T-cell (primary cell): ENCODE measurements at regions not wholly inside any gene's neighbourhood (a gene's known extent, or its start where the extent isn't known, plus 50 kb on each side); places are given as distances from the start of the nearest gene placed in this dataset.

ENCODE experiments used
- ATAC-seq, 4 experiments: fragments of 200-7000 bp in 3 of 4; fragments of 150-1000 bp in 1 of 4; cut with Tn5 transposase; replicated peaks in 1 of 4; 1 replicate in 3 of 4; 2 replicates in 1 of 4; pipeline ENCODE4 v1.10.0; 2021; ENCODE audit warnings: moderate library complexity in 3 of 4, mild to moderate bottlenecking in 2 of 4, moderate number of reproducible peaks in 1 of 4
- CTCF ChIA-PET, 2 donors: fragments of 300-600 bp; sonication (Branson Sonifier 250); formaldehyde crosslinking; loops; one replicate each; lab custom pipeline; 2022; ENCODE audit warnings: antibody characterized with exemption in 2 of 2; lab: Charles Lee
- POLR2A ChIA-PET, 2 donors: fragments of 300-600 bp; sonication (Branson Sonifier 250); formaldehyde crosslinking; loops; one replicate each; lab custom pipeline; 2022; ENCODE audit warnings: antibody characterized with exemption in 2 of 2; lab: Charles Lee
- DNase-seq, 35 experiments: peaks; one replicate each; pipeline versions ENCODE4 v3.0.0 to v3.0.0-alpha.2; 2013 to 2023
- H3K27ac ChIP-seq: one replicate; pipeline ENCODE4 v1.5.1; 2013; ENCODE audit warnings: low read length
- H3K27me3 ChIP-seq, 2 experiments: replicated peaks in 1 of 2; 1 replicate in 1 of 2; 2 replicates in 1 of 2; pipeline versions ENCODE4 v1.6.1 to v1.7.0; 2013; ENCODE audit warnings: low read length in 1 of 2, mixed read lengths in 1 of 2; ENCODE audit not compliant: control insufficient read depth in 2 of 2, insufficient read depth in 2 of 2; ENCODE audit errors: extremely low read depth in 1 of 2
- H3K36me3 ChIP-seq, 2 donors: 1 replicate in 1 of 2; 2 replicates in 1 of 2; pipeline versions ENCODE4 v1.6.1 to v1.7.0; 2013; ENCODE audit warnings: low read length in 1 of 2; ENCODE audit not compliant: control insufficient read depth in 2 of 2, insufficient read depth in 1 of 2; ENCODE audit errors: extremely low read depth in 1 of 2
- H3K4me1 ChIP-seq, 2 experiments: 1 replicate in 1 of 2; 2 replicates in 1 of 2; pipeline versions ENCODE4 v1.6.1 to v1.7.0; 2013; ENCODE audit warnings: low read length in 2 of 2, mixed read lengths in 1 of 2; ENCODE audit not compliant: insufficient read depth in 2 of 2, control insufficient read depth in 1 of 2; ENCODE audit errors: extremely low read depth in 1 of 2
- H3K4me3 ChIP-seq, 2 donors: 1 replicate in 1 of 2; 2 replicates in 1 of 2; pipeline versions ENCODE4 v1.5.1 to v1.7.0; 2013; ENCODE audit warnings: mild to moderate bottlenecking in 2 of 2, low read length in 1 of 2, moderate library complexity in 1 of 2; ENCODE audit not compliant: control insufficient read depth in 1 of 2; ENCODE audit errors: extremely low read depth in 1 of 2
- H3K9me3 ChIP-seq: 2 replicates; pipeline ENCODE4 v1.7.0; 2013
- H3K27ac Mint-ChIP-seq, 2 donors: one replicate each; pipeline ENCODE4 v1.8.0; 2020 to 2021; ENCODE audit warnings: mild to moderate bottlenecking in 2 of 2, mixed read lengths in 2 of 2
- H3K27me3 Mint-ChIP-seq, 2 donors: one replicate each; pipeline ENCODE4 v1.8.0; 2021 to 2022; ENCODE audit warnings: mixed read lengths in 2 of 2
- H3K36me3 Mint-ChIP-seq: one replicate; pipeline ENCODE4 v1.8.0; 2021; ENCODE audit warnings: mixed read lengths
- H3K4me1 Mint-ChIP-seq, 3 donors: one replicate each; pipeline ENCODE4 v1.8.0; 2020 to 2022; ENCODE audit warnings: mixed read lengths in 3 of 3, mild to moderate bottlenecking in 1 of 3
- H3K4me3 Mint-ChIP-seq, 3 donors: one replicate each; pipeline ENCODE4 v1.8.0; 2020 to 2022; ENCODE audit warnings: mild to moderate bottlenecking in 3 of 3, mixed read lengths in 3 of 3, moderate library complexity in 3 of 3
- H3K9me3 Mint-ChIP-seq, 3 donors: one replicate each; pipeline ENCODE4 v1.8.0; 2020 to 2022; ENCODE audit warnings: mixed read lengths in 3 of 3
- WGBS: methylation state at CpG from one replicate; pipeline ENCODE4 v1.1.5; 2013; ENCODE audit warnings: missing lambda C conversion rate; ENCODE audit not compliant: insufficient coverage; 5-methylcytosine and 5-hydroxymethylcytosine counted together

DNA sequence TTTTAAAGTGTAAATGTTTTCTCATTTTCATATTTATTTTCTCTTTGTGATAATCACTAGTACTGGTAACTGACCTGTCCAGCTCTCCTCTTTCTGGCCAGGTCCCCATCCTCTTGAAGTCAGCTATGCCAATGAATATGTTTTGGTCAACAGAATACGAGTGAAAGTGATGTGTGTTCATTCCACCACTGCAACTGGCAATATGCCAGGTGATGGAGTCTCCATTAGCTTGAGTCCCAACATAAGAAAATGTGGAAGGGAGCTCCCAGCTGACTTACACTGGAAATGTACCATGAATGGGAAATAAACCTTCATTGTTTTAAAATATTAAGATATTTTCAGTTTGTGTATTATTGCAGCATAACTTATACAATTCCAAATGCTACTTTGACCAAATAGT, 75.8 kb downstream of the CCDC34 start:
- Histone ChIP-seq H3K9me3 (no peaks in the 10 kb centered on the region), H3K36me3 (no peaks in the 10 kb centered on the region), H3K27ac (no peak overlapping the region), H3K4me1 (no peaks in the 10 kb centered on the region), H3K4me3 (no peak overlapping the region), H3K27me3 (no peaks in the 10 kb centered on the region)
- H3K27me3 Mint-ChIP-seq, result peaks cover 0 to 3% of the 10 kb centered on the region in 2 donors
- peaks cover 17 to 20% (median 20%) of the 10 kb centered on the region in 3 donors for H3K9me3 Mint-ChIP-seq
- no peak overlapping the region for H3K4me3 Mint-ChIP-seq
- ChIA-PET POLR2A (interaction anchor here in 1 of 2 donors (0.6 kb wide), 1 partner anchor 15 kb away, joined by 3 read pairs; no protein-coding TSS in a partner anchor), CTCF (no interaction called here)
- WGBS, result 60% methylated on average over 1 of the region's 1 CpG
- H3K36me3 Mint-ChIP-seq, result no peaks in the 10 kb centered on the region
- H3K27ac Mint-ChIP-seq, result no peak overlapping the region
- no peaks in the 10 kb centered on the region for H3K4me1 Mint-ChIP-seq
- DNase-seq (no peak), ATAC-seq (no peak)

DNA sequence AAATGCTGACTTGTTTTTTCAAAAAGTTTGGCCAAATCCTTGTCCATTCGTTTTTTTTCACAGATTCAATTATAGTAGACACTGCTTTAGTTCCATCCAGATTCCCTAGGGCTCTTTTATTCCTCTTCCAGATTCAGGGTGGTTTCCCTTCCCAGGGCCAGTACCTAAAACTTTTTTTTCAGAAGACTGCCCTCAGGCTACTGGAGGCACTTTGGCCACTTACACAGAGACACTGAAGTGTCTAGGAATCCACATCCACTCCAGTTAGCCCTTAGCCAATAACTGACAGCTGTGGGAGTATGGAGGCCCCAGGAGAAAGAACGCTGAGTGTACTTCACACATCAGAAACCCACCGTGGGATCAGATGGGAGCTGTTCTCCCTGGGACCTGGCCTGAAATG, 77.3 kb downstream of the CCDC34 start:
- Mint-ChIP-seq H3K27me3 (peaks cover 0 to 2% of the 10 kb centered on the region in 2 donors), H3K9me3 (peaks cover 4 to 8% (median 8%) of the 10 kb centered on the region in 3 donors), H3K4me1 (no peaks in the 10 kb centered on the region), H3K4me3 (no peak overlapping the region), H3K27ac (no peak overlapping the region), H3K36me3 (no peaks in the 10 kb centered on the region)
- WGBS, result 43% methylated on average over 1 of the region's 3 CpGs
- DNase-seq (no peak), ATAC-seq (no peak)
- H3K4me1 ChIP-seq, result no peaks in the 10 kb centered on the region
- H3K9me3 ChIP-seq, result no peaks in the 10 kb centered on the region
- no peaks in the 10 kb centered on the region for H3K27me3 ChIP-seq
- ChIA-PET CTCF (no interaction called here), POLR2A (no interaction called here)
- H3K36me3 ChIP-seq, result no peaks in the 10 kb centered on the region
- no peak overlapping the region for H3K4me3 ChIP-seq
- H3K27ac ChIP-seq, result no peak overlapping the region

DNA sequence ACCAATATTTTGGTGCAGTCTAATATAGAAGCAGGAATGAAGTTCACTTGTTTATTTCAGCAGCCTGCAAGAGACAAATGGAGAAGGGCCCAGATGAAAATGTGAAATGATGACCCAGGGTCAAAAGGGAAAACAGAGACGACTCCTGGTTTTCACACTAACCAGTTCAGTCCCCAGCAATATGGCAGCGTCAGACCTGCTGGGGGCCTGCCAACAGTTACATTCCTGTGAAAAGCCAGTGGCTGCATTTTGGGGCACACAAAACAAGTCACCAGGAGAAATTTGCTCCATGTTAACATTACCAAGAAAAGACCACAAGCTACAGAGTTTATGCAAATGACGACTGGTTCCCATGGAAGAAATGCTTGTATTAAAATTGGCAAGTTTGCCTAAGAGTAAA, 80.2 kb downstream of the CCDC34 start:
- Mint-ChIP-seq H3K27ac (no peak overlapping the region), H3K27me3 (peaks cover 4 to 10% of the 10 kb centered on the region in 2 donors), H3K9me3 (no peaks in the 10 kb centered on the region), H3K4me3 (no peak overlapping the region), H3K36me3 (no peaks in the 10 kb centered on the region), H3K4me1 (no peaks in the 10 kb centered on the region)
- no peak overlapping the region for H3K4me3 ChIP-seq
- no peaks in the 10 kb centered on the region for H3K27me3 ChIP-seq
- H3K27ac ChIP-seq, result no peak overlapping the region
- 63% methylated on average over 1 of the region's 3 CpGs for WGBS
- no peaks in the 10 kb centered on the region for H3K9me3 ChIP-seq
- POLR2A ChIA-PET, result no interaction called here
- H3K36me3 ChIP-seq, result no peaks in the 10 kb centered on the region
- no peaks in the 10 kb centered on the region for H3K4me1 ChIP-seq
- DNase-seq (no peak), ATAC-seq (no peak)
- CTCF ChIA-PET, result no interaction called here

DNA sequence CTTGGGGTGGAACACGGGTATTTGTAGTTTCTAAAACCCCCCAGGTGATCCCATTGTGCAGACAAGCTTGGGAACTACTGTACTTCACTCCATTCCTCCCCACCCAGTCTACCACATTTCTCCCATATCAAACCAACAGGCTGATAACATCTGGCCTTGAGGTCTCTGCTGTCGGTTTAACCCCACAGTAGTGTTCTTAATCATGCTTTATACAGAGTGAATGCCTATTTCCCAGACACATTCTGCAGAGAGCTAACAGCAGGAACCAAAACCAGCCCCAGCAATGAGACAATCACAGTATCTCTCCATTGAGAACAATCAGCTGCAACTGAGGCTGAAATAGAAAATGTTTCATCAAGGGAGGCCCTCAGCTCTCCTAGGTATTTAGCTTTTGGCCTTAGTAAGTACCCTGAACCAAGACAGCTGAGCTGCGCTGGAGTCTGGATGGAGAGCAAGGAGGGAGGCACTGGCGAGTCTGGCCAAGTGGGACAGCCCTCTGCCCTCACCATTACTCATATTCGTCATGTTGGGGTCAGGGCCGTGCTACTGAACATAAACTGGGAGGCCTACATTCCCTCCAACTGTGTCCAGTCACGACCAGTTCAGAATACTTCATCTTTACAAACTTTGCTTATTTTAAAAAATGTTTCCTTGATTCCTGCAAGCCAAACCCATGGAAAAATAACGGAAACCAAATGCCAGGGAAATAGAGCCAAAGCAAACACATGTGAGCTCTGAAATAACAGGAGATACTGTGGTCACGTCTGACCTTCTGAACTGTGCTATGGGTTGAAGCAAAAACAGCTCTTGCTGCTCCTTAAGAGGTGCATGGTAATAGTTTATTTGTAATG, 81.0 kb downstream of the CCDC34 start:
- H3K27ac Mint-ChIP-seq, result no peak overlapping the region
- no peaks in the 10 kb centered on the region for H3K27me3 ChIP-seq
- ChIA-PET CTCF (no interaction called here), POLR2A (no interaction called here)
- H3K9me3 ChIP-seq, result no peaks in the 10 kb centered on the region
- H3K27me3 Mint-ChIP-seq, result peaks cover 4 to 10% of the 10 kb centered on the region in 2 donors
- H3K4me3 Mint-ChIP-seq, result no peak overlapping the region
- 69% methylated on average over 6 of the region's 9 CpGs for WGBS
- H3K4me3 ChIP-seq, result no peak overlapping the region
- H3K9me3 Mint-ChIP-seq, result no peaks in the 10 kb centered on the region
- no peaks in the 10 kb centered on the region for H3K36me3 Mint-ChIP-seq
- no peaks in the 10 kb centered on the region for H3K4me1 Mint-ChIP-seq
- no peaks in the 10 kb centered on the region for H3K4me1 ChIP-seq
- H3K27ac ChIP-seq, result no peak overlapping the region
- DNase-seq (no peak), ATAC-seq (no peak)
- H3K36me3 ChIP-seq, result no peaks in the 10 kb centered on the region

DNA sequence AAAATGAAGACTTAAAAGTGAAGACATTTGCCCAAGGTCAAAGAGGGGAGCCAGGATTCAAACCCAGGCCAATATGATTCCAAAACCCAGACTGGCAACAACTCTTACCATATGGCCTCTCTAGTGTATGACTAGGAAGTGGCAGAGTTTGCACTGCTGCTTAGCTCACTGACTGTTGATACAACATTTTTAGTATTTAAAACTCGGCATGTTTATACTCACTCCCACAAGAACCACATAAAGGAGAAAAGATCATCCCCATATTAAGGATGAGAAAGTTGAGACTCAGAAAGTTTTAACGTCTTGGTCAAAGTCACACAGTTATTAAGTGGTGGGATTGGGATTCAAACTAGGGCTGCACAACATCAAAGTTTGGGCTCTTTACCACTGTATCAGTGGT, 81.7 kb downstream of the CCDC34 start:
- Mint-ChIP-seq H3K27ac (no peak overlapping the region), H3K4me1 (no peaks in the 10 kb centered on the region), H3K9me3 (no peaks in the 10 kb centered on the region), H3K4me3 (no peak overlapping the region), H3K27me3 (peaks cover 5 to 10% of the 10 kb centered on the region in 2 donors), H3K36me3 (no peaks in the 10 kb centered on the region)
- H3K9me3 ChIP-seq, result no peaks in the 10 kb centered on the region
- DNase-seq (no peak), ATAC-seq (no peak)
- WGBS, result no CpG with 5 or more reads among the region's 2 CpGs
- H3K36me3 ChIP-seq, result no peaks in the 10 kb centered on the region
- ChIA-PET POLR2A (no interaction called here), CTCF (no interaction called here)
- H3K4me1 ChIP-seq, result no peaks in the 10 kb centered on the region
- H3K4me3 ChIP-seq, result no peak overlapping the region
- no peaks in the 10 kb centered on the region for H3K27me3 ChIP-seq
- H3K27ac ChIP-seq, result no peak overlapping the region

DNA sequence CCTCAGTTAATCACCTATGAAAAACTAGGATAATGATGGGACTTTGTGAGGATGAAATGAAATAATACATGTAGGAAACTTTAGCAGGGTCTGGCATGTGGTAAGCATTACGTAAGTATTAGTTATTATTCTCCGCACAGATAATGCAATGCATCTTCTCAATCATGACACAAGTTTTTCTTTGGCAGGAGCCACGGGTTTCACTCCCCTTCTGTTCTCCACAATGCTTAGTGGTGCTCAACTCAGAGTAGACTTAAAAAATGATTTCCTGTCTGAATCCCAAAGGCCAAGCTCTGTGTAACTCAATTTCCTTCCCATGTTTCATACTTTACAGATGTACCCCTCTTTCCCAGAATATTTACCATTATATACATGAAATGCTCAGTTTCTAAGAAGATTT, 82.9 kb downstream of the CCDC34 start:
- Histone ChIP-seq H3K27ac (no peak overlapping the region), H3K36me3 (no peaks in the 10 kb centered on the region), H3K27me3 (no peaks in the 10 kb centered on the region), H3K4me1 (no peaks in the 10 kb centered on the region), H3K9me3 (no peaks in the 10 kb centered on the region), H3K4me3 (no peak overlapping the region)
- Mint-ChIP-seq H3K27me3 (peaks cover 6 to 10% of the 10 kb centered on the region in 2 donors), H3K4me3 (no peak overlapping the region), H3K4me1 (no peaks in the 10 kb centered on the region), H3K36me3 (no peaks in the 10 kb centered on the region), H3K9me3 (no peaks in the 10 kb centered on the region), H3K27ac (no peak overlapping the region)
- ATAC-seq (no peak), DNase-seq (no peak)
- WGBS, result 50% methylated on average over 1 of the region's 3 CpGs
- ChIA-PET CTCF (no interaction called here), POLR2A (no interaction called here)
